ENCODE measurements at regions not wholly inside any gene's neighbourhood (a gene's known extent, or its start where the extent isn't known, plus 50 kb on each side); places are given as distances from the start of the nearest gene placed in this dataset.

- TF ChIP-seq POLR2AphosphoS5 (IDR thresholded peaks at IDR 0.05) = no peak
- TF ChIP-seq, protein P1, sequence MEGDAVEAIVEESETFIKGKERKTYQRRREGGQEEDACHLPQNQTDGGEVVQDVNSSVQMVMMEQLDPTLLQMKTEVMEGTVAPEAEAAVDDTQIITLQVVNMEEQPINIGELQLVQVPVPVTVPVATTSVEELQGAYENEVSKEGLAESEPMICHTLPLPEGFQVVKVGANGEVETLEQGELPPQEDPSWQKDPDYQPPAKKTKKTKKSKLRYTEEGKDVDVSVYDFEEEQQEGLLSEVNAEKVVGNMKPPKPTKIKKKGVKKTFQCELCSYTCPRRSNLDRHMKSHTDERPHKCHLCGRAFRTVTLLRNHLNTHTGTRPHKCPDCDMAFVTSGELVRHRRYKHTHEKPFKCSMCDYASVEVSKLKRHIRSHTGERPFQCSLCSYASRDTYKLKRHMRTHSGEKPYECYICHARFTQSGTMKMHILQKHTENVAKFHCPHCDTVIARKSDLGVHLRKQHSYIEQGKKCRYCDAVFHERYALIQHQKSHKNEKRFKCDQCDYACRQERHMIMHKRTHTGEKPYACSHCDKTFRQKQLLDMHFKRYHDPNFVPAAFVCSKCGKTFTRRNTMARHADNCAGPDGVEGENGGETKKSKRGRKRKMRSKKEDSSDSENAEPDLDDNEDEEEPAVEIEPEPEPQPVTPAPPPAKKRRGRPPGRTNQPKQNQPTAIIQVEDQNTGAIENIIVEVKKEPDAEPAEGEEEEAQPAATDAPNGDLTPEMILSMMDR (IDR thresholded peaks at IDR 0.05) = no peak
- no peak for TF ChIP-seq POLR2A (IDR thresholded peaks at IDR 0.05)
- TF ChIP-seq EP300 (IDR thresholded peaks at IDR 0.05) = no peak
These were observed 87.7 kb downstream of the DCK start for GRCh38 chr4:71081192-71081591.

Data from gastroesophageal sphincter (tissue), 3 donors.